NCI-H146 (cell line): ENCODE measurements at regions not wholly inside any gene's neighbourhood (a gene's known extent, or its start where the extent isn't known, plus 50 kb on each side); places are given as distances from the start of the nearest gene placed in this dataset.

ENCODE experiments used
- DNase-seq: peaks from one replicate; lab custom pipeline; 2025; lab: John Stamatoyannopoulos, UW

GRCh38 chr9:89807682-89808075 lies 202.9 kb downstream of the GADD45G start:
- DNase-seq, result no peak

GRCh38 chr9:89808076-89808755 lies 203.4 kb downstream of the GADD45G start:
- DNase-seq, result peak; percentile 52

DNA sequence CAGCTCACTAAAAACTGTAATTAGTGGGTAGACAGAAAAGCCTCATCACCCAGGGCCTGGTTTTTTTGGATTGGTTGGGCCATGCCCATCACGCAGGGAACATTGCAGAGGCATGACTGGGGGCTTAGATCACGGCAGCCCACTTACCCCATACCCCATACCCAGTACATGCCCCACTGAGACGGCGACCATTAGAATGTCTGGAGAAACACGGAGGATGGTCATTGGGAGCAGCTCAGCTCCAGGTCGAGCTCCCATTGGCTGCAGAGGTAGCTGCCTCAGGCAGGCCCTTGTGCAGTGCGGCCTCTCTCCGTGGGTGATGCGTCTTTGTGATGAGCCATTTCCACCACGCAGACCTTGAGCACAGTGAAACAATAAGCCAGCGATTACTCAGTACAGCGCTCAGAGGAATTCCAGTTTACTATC lies 204.0 kb downstream of the GADD45G start:
- DNase-seq, result no peak

GRCh38 chr9:89810431-89810830 lies 205.6 kb downstream of the GADD45G start:
- no peak for DNase-seq

DNA sequence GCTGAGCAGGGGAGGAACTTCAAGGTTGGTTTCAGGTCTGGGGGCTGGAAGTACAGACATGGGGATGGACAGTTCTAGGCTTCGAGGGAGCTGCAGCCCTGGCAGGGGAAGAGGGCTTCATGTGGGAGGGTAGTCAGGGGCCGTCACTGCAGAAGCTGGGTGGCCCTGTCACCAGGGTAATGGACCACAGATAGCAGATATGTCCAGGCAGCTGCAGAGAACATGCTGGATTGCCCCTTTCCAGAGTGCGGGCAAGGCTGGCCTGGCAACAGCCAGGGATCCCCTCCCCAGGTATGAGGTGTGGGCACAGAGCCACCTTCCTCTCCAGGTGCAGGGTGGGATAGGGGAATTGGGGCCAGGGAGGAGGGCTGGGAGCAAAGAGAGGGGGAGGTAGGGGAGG lies 206.5 kb downstream of the GADD45G start:
- no peak for DNase-seq

DNA sequence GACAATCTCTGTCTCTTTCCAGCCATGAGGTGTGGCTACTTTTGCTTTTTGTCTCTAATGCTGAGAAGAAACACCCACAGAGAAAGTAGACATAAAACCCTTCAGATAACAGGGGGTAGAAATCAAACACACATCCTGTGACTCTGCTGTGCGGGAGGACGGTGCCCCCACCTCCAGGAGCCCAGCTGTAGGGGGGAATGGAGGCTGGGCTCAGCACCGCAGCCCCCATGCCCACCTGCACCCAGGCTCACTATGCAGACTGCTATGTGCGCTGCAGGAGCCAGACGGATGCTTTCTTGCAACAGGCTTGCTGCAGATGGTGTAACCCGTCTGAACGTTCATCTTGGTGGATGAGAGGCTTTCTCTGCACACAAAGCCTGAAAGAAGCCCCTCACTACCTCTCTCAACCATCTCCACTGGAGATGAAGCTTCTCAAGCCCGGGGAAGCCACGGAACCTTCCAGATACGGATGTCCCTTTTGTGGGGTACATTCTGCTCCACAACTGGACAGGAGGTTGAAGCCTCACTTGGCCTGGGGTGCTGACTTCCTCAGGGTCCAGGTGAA lies 207.2 kb downstream of the GADD45G start:
- no peak for DNase-seq

DNA sequence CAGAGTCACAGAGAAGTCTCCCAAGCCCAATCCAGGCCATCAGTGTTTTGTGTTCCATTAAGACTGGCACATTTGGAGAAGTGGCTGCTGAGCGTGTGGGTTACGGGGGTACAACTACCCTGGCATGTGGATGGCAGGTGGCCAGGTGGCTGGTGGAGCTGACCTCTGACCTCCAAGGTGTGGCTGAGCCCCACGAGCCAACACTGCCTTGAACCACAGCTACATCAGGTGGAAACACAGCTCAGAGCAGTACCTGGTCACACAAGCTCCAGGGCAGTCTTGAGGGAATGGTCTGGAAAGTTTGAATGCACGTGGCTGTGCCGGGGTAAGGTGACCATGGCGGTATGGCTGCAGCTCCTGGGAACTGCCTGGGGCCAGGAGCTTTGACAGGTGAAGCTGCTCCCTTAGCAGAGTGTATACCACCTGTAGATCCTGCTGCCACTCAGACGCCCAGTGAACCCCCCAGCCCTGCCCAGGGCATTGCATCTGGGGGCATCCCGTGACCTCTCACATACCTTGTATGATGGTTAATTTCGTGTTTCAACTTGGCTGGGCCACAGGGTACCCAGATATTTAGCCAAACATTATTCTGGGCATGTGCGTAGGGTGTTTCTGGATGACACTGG lies 207.9 kb downstream of the GADD45G start:
- no peak for DNase-seq

DNA sequence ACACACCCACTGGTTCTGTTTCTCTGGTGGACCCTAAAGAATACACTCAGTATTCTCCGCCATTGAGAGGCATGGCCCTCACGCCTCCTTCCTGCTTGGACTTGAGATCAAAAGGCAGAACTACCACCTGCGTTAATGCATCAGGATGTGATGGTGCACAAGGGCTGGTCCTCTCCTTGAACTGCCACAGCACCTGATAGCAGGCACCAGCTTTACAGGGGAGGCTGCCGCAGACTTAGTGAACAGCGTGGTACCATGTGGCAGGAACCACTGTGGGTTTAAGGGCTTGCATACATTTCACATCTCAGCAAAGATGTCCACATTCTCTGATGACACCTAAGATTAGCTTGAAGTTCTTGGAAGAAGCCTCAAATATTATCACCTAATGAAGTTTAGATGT lies 208.7 kb downstream of the GADD45G start:
- DNase-seq, result no peak

DNA sequence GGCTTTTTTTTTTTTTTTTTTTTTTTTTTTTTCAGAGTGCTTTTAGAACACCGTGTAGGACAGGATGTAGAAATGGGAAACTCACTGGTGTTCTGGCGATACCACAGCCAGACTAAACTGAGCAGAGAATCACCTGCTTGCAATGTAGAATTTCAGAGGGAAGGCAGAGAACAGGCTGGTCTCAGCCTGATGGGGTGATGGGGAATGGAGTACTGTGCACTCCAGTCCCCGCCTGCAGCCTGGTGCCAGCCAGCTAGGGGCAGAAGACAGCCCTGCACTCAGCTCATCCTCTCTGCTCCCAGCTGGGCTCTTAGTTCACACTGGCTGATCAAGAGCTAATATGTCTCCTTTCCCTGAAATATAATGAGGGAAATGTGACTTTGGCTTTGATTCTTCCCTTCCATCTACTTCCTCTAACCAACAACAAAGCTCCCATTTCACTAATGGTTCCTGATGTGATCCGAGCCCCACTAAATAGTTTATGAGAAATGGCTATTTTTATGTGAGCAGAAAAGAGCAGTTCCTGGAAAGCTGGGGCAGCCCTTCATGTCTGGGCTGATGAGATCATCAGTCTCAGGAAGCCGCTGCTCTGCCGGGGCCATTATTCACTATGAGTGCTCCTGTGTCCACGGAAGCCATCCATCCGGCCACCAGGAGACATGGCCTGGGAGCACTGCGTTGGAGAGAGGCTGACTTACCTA lies 209.7 kb downstream of the GADD45G start:
- DNase-seq, result peak; percentile 21

GRCh38 chr9:89815061-89815902 lies 210.5 kb downstream of the GADD45G start:
- no peak for DNase-seq

- no peak for DNase-seq
These were observed 211.2 kb downstream of the GADD45G start for GRCh38 chr9:89815903-89816573.

DNA sequence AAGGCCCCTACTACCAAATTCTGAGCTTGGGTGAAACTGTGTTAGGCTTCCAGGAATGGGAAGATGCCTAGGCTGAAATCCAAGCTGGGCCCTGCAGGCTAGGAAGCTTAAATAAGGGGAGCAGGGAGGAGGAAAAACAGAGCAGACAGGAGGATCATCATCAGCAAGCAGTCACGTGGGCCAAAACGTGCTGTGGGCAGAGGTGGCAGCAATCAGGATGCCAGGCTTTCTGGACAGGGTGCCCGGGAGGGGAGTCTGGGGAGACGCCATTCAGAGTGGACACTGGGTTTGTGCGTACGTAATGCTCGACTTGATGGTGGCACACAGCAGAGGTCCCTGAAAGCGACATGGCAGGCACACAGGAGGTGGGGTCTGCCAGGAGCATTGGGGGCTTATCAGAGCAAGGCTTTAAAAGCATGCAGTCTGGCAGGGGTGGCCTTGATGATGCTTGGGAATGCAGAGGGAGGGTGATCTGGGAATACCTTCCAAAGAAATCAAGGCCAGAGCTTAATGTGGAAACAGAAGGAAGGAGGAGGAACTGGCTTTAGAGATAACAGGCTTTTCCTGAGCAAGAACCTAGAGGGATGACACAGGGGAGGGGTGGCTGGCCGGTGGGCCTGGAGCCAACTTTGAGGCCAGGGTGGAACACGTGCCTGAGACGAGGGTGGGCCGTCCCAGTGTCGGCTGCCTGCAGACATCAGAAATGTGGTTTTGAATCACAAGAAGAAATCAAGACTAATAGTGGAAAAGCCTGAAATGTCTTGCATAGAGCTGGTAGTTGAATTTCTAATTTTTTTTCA lies 212.5 kb downstream of the GADD45G start:
- no peak for DNase-seq

DNA sequence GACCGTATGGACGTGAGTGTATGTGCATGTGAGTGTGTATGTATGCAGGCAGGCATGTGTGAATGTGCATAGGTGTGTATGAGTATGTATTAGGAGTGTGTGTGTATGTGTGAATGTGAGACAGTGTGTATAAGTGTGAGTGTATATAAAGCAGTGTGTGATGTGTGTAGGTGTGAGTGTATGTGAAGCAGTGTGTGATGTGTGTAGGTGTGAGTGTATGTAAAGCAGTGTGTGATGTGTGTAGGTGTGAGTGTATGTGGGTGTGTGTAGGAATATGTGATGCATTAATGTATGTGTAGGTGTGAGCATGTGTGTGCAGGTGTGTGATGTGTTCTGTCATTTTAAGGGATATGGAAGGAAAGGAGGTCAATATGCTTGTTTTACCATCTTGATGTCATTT lies 215.5 kb downstream of the GADD45G start:
- DNase-seq, result no peak

- DNase-seq, result no peak
These were observed 216.3 kb downstream of the GADD45G start for GRCh38 chr9:89821081-89821480.

GRCh38 chr9:89822996-89823395 lies 218.2 kb downstream of the GADD45G start:
- no peak for DNase-seq

DNA sequence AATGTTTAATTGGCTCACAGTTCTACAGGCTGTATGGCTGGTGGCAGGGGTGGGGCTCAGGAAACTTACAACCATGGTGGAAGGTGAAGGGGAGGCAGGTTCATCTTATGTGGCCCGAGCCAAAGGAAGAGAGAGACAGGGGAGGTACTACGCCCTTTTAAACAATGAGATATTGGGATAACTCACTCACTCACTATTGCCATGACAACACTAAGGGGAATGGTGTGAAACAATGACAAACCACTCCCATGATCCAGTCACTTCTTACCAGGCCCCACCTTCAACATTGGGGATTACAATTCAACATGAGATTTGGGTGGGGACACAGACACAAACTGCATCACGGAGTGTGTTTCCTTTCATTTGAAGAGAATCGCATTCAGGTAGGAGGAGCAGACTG lies 220.9 kb downstream of the GADD45G start:
- DNase-seq, result no peak

DNA sequence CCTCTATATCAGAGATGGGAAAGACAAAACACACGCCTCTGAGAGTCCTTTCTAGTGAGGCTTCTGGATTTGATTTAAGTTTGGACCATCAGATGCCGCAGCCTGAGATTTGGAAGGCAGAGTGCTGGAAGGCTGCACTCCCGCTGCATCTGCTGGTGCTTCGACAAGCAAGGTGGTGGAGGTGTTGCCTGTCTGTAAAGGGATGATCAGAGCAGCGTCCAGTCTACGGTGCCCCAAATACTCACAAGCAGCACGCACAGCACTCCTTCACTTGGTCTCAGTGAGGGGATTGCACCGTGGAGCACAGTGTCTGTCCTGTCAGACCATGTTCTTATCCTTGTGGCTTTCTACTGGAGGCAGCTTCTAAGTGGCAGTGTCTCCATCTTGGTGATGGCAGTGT lies 221.4 kb downstream of the GADD45G start:
- no peak for DNase-seq

DNA sequence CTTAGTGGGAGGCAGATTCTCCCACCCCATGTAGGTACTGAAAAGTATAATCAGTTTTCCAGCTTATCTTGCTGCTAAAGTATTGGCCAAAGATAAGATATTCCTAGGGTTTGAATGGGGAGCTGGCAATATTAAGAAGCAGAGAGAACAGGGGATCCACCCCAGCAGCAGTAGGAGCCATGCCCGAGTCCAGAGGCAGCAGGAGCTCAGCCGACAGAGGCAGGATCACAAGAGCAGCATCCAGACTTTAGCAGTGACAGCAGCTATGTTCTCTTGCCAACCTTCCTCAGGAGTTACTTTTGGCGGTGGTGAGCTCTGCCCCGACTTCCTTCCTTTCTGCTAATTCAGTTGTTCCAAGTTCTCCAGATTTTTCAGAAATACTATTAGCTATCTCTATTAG lies 224.5 kb downstream of the GADD45G start:
- no peak for DNase-seq

DNA sequence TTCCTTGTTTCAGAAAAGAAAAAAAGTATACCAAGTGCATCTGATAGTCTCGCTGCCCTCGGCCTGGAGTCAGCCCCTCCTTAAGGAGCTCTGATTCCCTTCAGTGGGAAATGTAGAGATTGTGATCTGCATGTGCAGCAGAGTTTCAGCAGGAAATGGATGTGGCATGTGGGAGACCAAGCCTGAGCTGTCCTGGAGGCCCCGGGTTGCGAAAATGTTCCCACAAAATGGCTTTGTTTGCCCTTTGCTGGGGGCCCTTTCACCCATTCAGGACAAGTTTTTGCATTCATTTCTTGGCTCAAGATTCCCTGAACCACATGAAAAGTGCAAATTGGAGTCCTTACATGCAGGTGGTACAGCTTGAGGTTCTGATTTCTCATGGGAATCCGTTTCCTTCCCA lies 230.9 kb downstream of the GADD45G start:
- DNase-seq, result no peak

- no peak for DNase-seq
These were observed 232.5 kb downstream of the GADD45G start for GRCh38 chr9:89837162-89837933.
